H9 (cell line): ENCODE measurements at regions not wholly inside any gene's neighbourhood (a gene's known extent, or its start where the extent isn't known, plus 50 kb on each side); places are given as distances from the start of the nearest gene placed in this dataset.

Experiments used
- DNase-seq: peaks from one replicate; pipeline ENCODE4 v3.0.0-alpha.2; 2017
- H2AFZ ChIP-seq: one replicate; pipeline ENCODE4 v1.6.1; 2013; ENCODE audit warnings: mild to moderate bottlenecking, low read length, control low read depth, moderate library complexity
- H2AK5ac ChIP-seq: 2 replicates; pipeline ENCODE4 v1.6.1; 2013; ENCODE audit warnings: low read length, control low read depth, mixed read lengths; ENCODE audit not compliant: insufficient read length
- H2BK120ac ChIP-seq: one replicate; pipeline ENCODE4 v1.6.1; 2013; ENCODE audit warnings: low read depth, mild to moderate bottlenecking, low read length, control low read depth, inconsistent platforms; ENCODE audit not compliant: poor library complexity, severe bottlenecking
- H2BK12ac ChIP-seq: 2 replicates; pipeline ENCODE4 v1.6.1; 2013; ENCODE audit warnings: low read length, control low read depth, mixed read lengths, low read depth; ENCODE audit not compliant: insufficient read length
- H2BK15ac ChIP-seq: 2 replicates; pipeline ENCODE4 v1.6.1; 2013; ENCODE audit warnings: low read depth, low read length, control low read depth
- H2BK20ac ChIP-seq: one replicate; pipeline ENCODE4 v1.6.1; 2013; ENCODE audit warnings: low read depth, mild to moderate bottlenecking, low read length, control low read depth, inconsistent platforms; ENCODE audit not compliant: poor library complexity, severe bottlenecking
- H2BK5ac ChIP-seq: 2 replicates; pipeline ENCODE4 v1.6.1; 2013; ENCODE audit warnings: low read length, control low read depth, mixed read lengths; ENCODE audit not compliant: insufficient read length
- H3K14ac ChIP-seq: 2 replicates; pipeline ENCODE4 v1.6.1; 2013; ENCODE audit warnings: low read length, control low read depth; ENCODE audit not compliant: insufficient read depth
- H3K18ac ChIP-seq: 2 replicates; pipeline ENCODE4 v1.6.1; 2013; ENCODE audit warnings: low read depth, mild to moderate bottlenecking, mixed read lengths, low read length, control low read depth; ENCODE audit not compliant: insufficient read length
- H3K23ac ChIP-seq: 2 replicates; pipeline ENCODE4 v1.6.1; 2013; ENCODE audit warnings: low read length, control low read depth, mixed read lengths, low read depth; ENCODE audit not compliant: insufficient read length
- H3K23me2 ChIP-seq: 2 replicates; pipeline ENCODE4 v1.6.1; 2013; ENCODE audit warnings: low read depth, mild to moderate bottlenecking, mixed read lengths, low read length, control low read depth; ENCODE audit not compliant: insufficient read length, poor library complexity, severe bottlenecking
- H3K27ac ChIP-seq: 2 replicates; pipeline ENCODE4 v1.5.1; 2013; ENCODE audit warnings: low read length, control low read depth, mixed read lengths, low read depth; ENCODE audit not compliant: insufficient read length
- H3K27me3 ChIP-seq: 2 replicates; pipeline ENCODE4 v1.6.1; 2013; ENCODE audit warnings: low read length, control low read depth, inconsistent platforms; ENCODE audit not compliant: insufficient read depth
- H3K4ac ChIP-seq: 2 replicates; pipeline ENCODE4 v1.6.1; 2013; ENCODE audit warnings: low read depth, mild to moderate bottlenecking, control low read depth, inconsistent platforms, low read length, moderate library complexity
- H3K4me1 ChIP-seq: 2 replicates; pipeline ENCODE4 v1.6.1; 2013; ENCODE audit warnings: low read length, control low read depth, inconsistent platforms; ENCODE audit not compliant: insufficient read depth
- H3K4me2 ChIP-seq: 2 replicates; pipeline ENCODE4 v1.6.1; 2013; ENCODE audit warnings: low read length, control low read depth, mixed read lengths; ENCODE audit not compliant: insufficient read length, insufficient read depth
- H3K56ac ChIP-seq: 2 replicates; pipeline ENCODE4 v1.6.1; 2013; ENCODE audit warnings: low read depth, mild to moderate bottlenecking, mixed read lengths, low read length, control low read depth; ENCODE audit not compliant: insufficient read length
- H3K79me1 ChIP-seq: 2 replicates; pipeline ENCODE4 v1.6.1; 2013; ENCODE audit warnings: low read depth, mild to moderate bottlenecking, moderate library complexity, low read length, control low read depth, inconsistent platforms; ENCODE audit not compliant: insufficient read depth, poor library complexity, severe bottlenecking
- H3K79me2 ChIP-seq: 2 replicates; pipeline ENCODE4 v1.6.1; 2013; ENCODE audit warnings: low read length, control low read depth, inconsistent platforms; ENCODE audit not compliant: insufficient read depth
- H3K9ac ChIP-seq: 2 replicates; pipeline ENCODE4 v1.6.1; 2013; ENCODE audit warnings: low read length, control low read depth, mixed read lengths; ENCODE audit not compliant: insufficient read length; ENCODE audit errors: extremely low read depth
- H3K9me3 ChIP-seq: one replicate; pipeline ENCODE4 v1.6.1; 2013; ENCODE audit warnings: low read depth, low read length, inconsistent platforms; ENCODE audit not compliant: control insufficient read depth
- H3T11ph ChIP-seq: one replicate; pipeline ENCODE4 v1.6.1; 2013; ENCODE audit warnings: mild to moderate bottlenecking, low read length, control low read depth, inconsistent platforms
- H4K20me1 ChIP-seq: one replicate; pipeline ENCODE4 v1.6.1; 2013; ENCODE audit not compliant: control insufficient read depth, insufficient read length, insufficient read depth
- H4K5ac ChIP-seq: 2 replicates; pipeline ENCODE4 v1.6.1; 2013; ENCODE audit warnings: low read depth, mild to moderate bottlenecking, mixed read lengths, low read length, control low read depth; ENCODE audit not compliant: insufficient read length
- H4K8ac ChIP-seq: replicated peaks from 2 replicates; pipeline ENCODE4 v1.6.1; 2013; ENCODE audit warnings: low read length, control low read depth, mixed read lengths, low read depth; ENCODE audit not compliant: insufficient read length
- H4K91ac ChIP-seq: 2 replicates; pipeline ENCODE4 v1.6.1; 2013; ENCODE audit warnings: low read depth, mild to moderate bottlenecking, moderate library complexity, mixed read lengths, low read length, control low read depth; ENCODE audit not compliant: insufficient read length
- H3K27ac Mint-ChIP-seq, 3 experiments: 2 replicates in 2 of 3; 3 replicates in 1 of 3; pipeline ENCODE4 v1.8.0; 2020 to 2021; ENCODE audit warnings: mixed read lengths in 3 of 3, mild to moderate bottlenecking in 1 of 3, moderate library complexity in 1 of 3
- H3K27me3 Mint-ChIP-seq: 2 replicates; pipeline ENCODE4 v1.8.0; 2021; ENCODE audit warnings: low read depth, mild to moderate bottlenecking, moderate library complexity, mixed read lengths
- H3K36me3 Mint-ChIP-seq, 3 experiments: 2 replicates in 2 of 3; 3 replicates in 1 of 3; pipeline ENCODE4 v1.8.0; 2020 to 2021; ENCODE audit warnings: low read depth in 3 of 3, mixed read lengths in 3 of 3; ENCODE audit not compliant: insufficient read depth in 1 of 3
- H3K4me1 Mint-ChIP-seq, 2 experiments: 2 replicates each; pipeline ENCODE4 v1.8.0; 2020; ENCODE audit warnings: mixed read lengths in 2 of 2
- H3K4me3 Mint-ChIP-seq, 2 experiments: 2 replicates in 1 of 2; 3 replicates in 1 of 2; pipeline ENCODE4 v1.8.0; 2020 to 2021; ENCODE audit warnings: mild to moderate bottlenecking in 2 of 2, mixed read lengths in 2 of 2, moderate library complexity in 1 of 2
- H3K9me3 Mint-ChIP-seq, 2 experiments: 2 replicates in 1 of 2; 3 replicates in 1 of 2; pipeline ENCODE4 v1.8.0; 2020; ENCODE audit warnings: mild to moderate bottlenecking in 2 of 2, mixed read lengths in 2 of 2, moderate library complexity in 1 of 2
- WGBS: extraction: QIAGEN DNeasy Blood & Tissue Kit; methylation state at CpG from one replicate; pipeline ENCODE4 v1.1.7; 2013; ENCODE audit warnings: missing lambda C conversion rate, low lambda C conversion rate, mixed read lengths; ENCODE audit not compliant: insufficient read length; ENCODE audit errors: extremely low coverage; 5-methylcytosine and 5-hydroxymethylcytosine counted together
- TF ChIP-seq, protein P1 (sequence below): fragments of 200-600 bp; sonication (generic); conservative IDR thresholded peaks from 3 replicates; pipeline ENCODE4 v1.8.0; 2021; ENCODE audit warnings: antibody characterized with exemption, mild to moderate bottlenecking

DNA sequence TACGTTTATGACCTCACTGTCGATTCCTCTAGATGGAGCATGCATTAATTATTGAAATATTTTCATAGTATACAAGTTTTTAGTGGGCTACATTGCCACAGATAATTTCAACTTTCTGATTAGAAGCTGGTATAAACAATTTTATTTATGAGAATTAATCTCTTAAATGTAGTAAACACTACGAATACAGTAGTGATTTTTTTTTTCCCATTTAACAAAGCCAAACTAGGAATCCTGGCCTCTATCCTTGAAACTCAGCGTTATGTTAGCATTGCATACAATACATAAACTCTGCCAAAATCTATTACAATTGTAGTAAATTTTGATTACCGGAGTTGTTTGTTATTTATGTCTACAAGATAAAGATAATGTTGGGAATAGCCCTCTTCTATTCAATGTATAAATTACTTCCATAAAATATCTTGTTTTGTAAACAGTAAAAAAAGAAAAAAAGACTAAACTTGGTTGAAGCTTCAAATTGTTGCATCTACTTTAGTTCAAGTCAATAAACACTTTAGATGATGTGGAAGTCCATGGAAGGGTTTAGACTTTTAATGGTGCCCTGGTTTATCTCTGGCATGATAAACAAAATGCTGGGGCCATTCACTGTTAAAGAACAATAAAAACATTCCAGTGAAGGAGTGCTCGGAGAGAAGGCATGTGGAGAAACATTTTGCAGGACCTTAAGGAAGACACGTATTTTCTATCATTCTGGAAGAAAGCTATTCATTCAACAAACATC, 77.3 kb upstream of the NR2F2 start:
- TF ChIP-seq, protein P1, sequence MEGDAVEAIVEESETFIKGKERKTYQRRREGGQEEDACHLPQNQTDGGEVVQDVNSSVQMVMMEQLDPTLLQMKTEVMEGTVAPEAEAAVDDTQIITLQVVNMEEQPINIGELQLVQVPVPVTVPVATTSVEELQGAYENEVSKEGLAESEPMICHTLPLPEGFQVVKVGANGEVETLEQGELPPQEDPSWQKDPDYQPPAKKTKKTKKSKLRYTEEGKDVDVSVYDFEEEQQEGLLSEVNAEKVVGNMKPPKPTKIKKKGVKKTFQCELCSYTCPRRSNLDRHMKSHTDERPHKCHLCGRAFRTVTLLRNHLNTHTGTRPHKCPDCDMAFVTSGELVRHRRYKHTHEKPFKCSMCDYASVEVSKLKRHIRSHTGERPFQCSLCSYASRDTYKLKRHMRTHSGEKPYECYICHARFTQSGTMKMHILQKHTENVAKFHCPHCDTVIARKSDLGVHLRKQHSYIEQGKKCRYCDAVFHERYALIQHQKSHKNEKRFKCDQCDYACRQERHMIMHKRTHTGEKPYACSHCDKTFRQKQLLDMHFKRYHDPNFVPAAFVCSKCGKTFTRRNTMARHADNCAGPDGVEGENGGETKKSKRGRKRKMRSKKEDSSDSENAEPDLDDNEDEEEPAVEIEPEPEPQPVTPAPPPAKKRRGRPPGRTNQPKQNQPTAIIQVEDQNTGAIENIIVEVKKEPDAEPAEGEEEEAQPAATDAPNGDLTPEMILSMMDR, result no peak
- DNase-seq, result no peak
- Histone ChIP-seq H3K4me2 (no peak overlapping the region), H2AK5ac (no peak overlapping the region), H3K9me3 (no peaks in the 10 kb centered on the region), H3K56ac (no peak overlapping the region), H4K8ac (no peak overlapping the region), H3K79me1 (no peaks in the 10 kb centered on the region), H2BK15ac (no peak overlapping the region), H3K23ac (no peak overlapping the region), H3K9ac (no peak overlapping the region), H3K4me1 (peaks cover 7% of the 10 kb centered on the region; the same call in 1 of the 2 replicates), H2AFZ (no peak overlapping the region), H3K27me3 (no peaks in the 10 kb centered on the region), H3K4ac (no peak overlapping the region), H4K91ac (no peak overlapping the region), H3K27ac (no peak overlapping the region), H3K18ac (no peak overlapping the region), H4K5ac (no peak overlapping the region), H3K79me2 (no peaks in the 10 kb centered on the region), H2BK120ac (no peak overlapping the region), H2BK20ac (no peak overlapping the region), H3T11ph (no peak overlapping the region), H2BK12ac (no peak overlapping the region), H2BK5ac (no peak overlapping the region), H3K14ac (no peak overlapping the region), H3K23me2 (no peaks in the 10 kb centered on the region), H4K20me1 (no peaks in the 10 kb centered on the region)
- H3K9me3 Mint-ChIP-seq, result no peaks in the 10 kb centered on the region
- WGBS, result no CpG with 5 or more reads among the region's 7 CpGs
- H3K4me3 Mint-ChIP-seq, result no peak overlapping the region
- H3K36me3 Mint-ChIP-seq, result no peaks in the 10 kb centered on the region
- 0 out of 7 replicates have a peak overlapping the region, but pooled peaks of 1 of the 3 experiments have one; percentile 7 for H3K27ac Mint-ChIP-seq
- H3K4me1 Mint-ChIP-seq, result peaks cover 25 to 28% of the 10 kb centered on the region in 2 experiments
- H3K27me3 Mint-ChIP-seq, result no peaks in the 10 kb centered on the region; the same call in none of the 2 replicates
